Left renal cortex interstitium (tissue), 4 donors: ENCODE measurements at regions not wholly inside any gene's neighbourhood (a gene's known extent, or its start where the extent isn't known, plus 50 kb on each side); places are given as distances from the start of the nearest gene placed in this dataset.
"Not testable (repeated sequence)": the region's sequence is repeated elsewhere in the genome, so short reads cannot be mapped to it uniquely, and the experiment has no call there.

Experiments
- DNase-seq, 4 donors: peaks; one replicate each; pipeline ENCODE4 v3.0.0-alpha.2; 2013; ENCODE audit warnings: low read depth in 4 of 4, low spot score in 2 of 4, missing footprints in 1 of 4

- DNase-seq: no peak
Measured at GRCh38 chr6:140011537-140011936, 637.1 kb upstream of the CITED2 start.

- DNase-seq: no peak
Measured at GRCh38 chr6:140009286-140009685, 634.8 kb upstream of the CITED2 start.

GRCh38 chr6:140007525-140007924 is 633.1 kb upstream of the CITED2 start:
- no peak for DNase-seq

GRCh38 chr6:140003217-140003616 is 628.8 kb upstream of the CITED2 start:
- DNase-seq: no peak

- no peak for DNase-seq
Measured at GRCh38 chr6:140002396-140003022, 628.1 kb upstream of the CITED2 start.

GRCh38 chr6:140001821-140002341 is 627.4 kb upstream of the CITED2 start:
- DNase-seq: no peak

- DNase-seq: no peak
Measured at GRCh38 chr6:140001005-140001404, 626.6 kb upstream of the CITED2 start.

GRCh38 chr6:139999661-140000060 is 625.2 kb upstream of the CITED2 start:
- not testable (repeated sequence) for DNase-seq

GRCh38 chr6:139998478-139998877 is 624.0 kb upstream of the CITED2 start:
- not testable (repeated sequence) for DNase-seq

GRCh38 chr6:139996253-139996834 is 621.9 kb upstream of the CITED2 start:
- no peak for DNase-seq

GRCh38 chr6:139994998-139995397 is 620.5 kb upstream of the CITED2 start:
- no peak for DNase-seq

- DNase-seq: no peak
Measured at GRCh38 chr6:139990856-139991465, 616.5 kb upstream of the CITED2 start.

- DNase-seq: no peak
Measured at GRCh38 chr6:139990026-139990686, 615.7 kb upstream of the CITED2 start.

GRCh38 chr6:139988685-139989084 is 614.2 kb upstream of the CITED2 start:
- DNase-seq: no peak

- no peak for DNase-seq
Measured at GRCh38 chr6:139987091-139987490, 612.6 kb upstream of the CITED2 start.

- no peak for DNase-seq
Measured at GRCh38 chr6:139985236-139985815, 610.9 kb upstream of the CITED2 start.

GRCh38 chr6:139984317-139984716 is 609.9 kb upstream of the CITED2 start:
- DNase-seq: no peak

GRCh38 chr6:139983555-139984276 is 609.3 kb upstream of the CITED2 start:
- DNase-seq: no peak

- no peak for DNase-seq
Measured at GRCh38 chr6:139982652-139983295, 608.3 kb upstream of the CITED2 start.

- DNase-seq: no peak
Measured at GRCh38 chr6:139982195-139982594, 607.7 kb upstream of the CITED2 start.
